GM12878 (cell line): ENCODE measurements at regions not wholly inside any gene's neighbourhood (a gene's known extent, or its start where the extent isn't known, plus 50 kb on each side); places are given as distances from the start of the nearest gene placed in this dataset.

Experiments used
- ATAC-seq: fragments of 200-7000 bp; cut with Tn5 transposase; 3 replicates; pipeline ENCODE4 v1.9.1; 2020; ENCODE audit warnings: mild to moderate bottlenecking, moderate library complexity
- BruUV-seq: library from RNA; stranded (reverse); fragments of 400-500 nt; replicated peaks from 2 replicates; lab custom pipeline; 2021; lab: Mats Ljungman, UMichigan
- CTCF ChIA-PET: fragments of 300-600 bp; sonication (Branson Sonifier 250); formaldehyde crosslinking; extraction: SDS; loops from one replicate; lab custom pipeline; 2021; ENCODE audit warnings: inconsistent platforms; lab: Yijun Ruan, JAX
- POLR2A ChIA-PET: fragments of 350-600 bp; formaldehyde crosslinking; extraction: SDS; loops from one replicate; lab custom pipeline; 2021; ENCODE audit warnings: inconsistent platforms; lab: Charles Lee
- RAD21 ChIA-PET: fragments of 300-600 bp; sonication (Branson Sonifier 250); formaldehyde crosslinking; loops from one replicate; lab custom pipeline; 2023; ENCODE audit warnings: antibody characterized with exemption; ENCODE audit not compliant: unreplicated experiment; lab: Charles Lee
- SMC1A ChIA-PET: fragments of 300-600 bp; sonication (Branson Sonifier 250); formaldehyde crosslinking; loops from one replicate; lab custom pipeline; 2023; ENCODE audit not compliant: unreplicated experiment, uncharacterized antibody; lab: Charles Lee
- DNase-seq: peaks from one replicate; pipeline ENCODE4 v3.0.0-alpha.2; 2011; ENCODE audit warnings: low read depth, low spot score
- FAIRE-seq: peaks from 3 replicates; lab custom pipeline; 2011; peaks lifted over from hg19 to GRCh38; lab: Jason Lieb, UNC
- H2AFZ ChIP-seq: 2 replicates; pipeline ENCODE4 v1.6.0; 2011; ENCODE audit warnings: low read depth, low read length, control low read depth; ENCODE audit not compliant: control insufficient read depth
- H3K27ac ChIP-seq: 2 replicates; pipeline ENCODE4 v1.5.1; 2011; ENCODE audit warnings: control low read depth; ENCODE audit not compliant: control insufficient read depth, insufficient read depth
- H3K27me3 ChIP-seq, 2 experiments: replicated peaks in 1 of 2; 2 replicates each; pipeline versions ENCODE4 v1.6.0 to v1.6.1; 2011; ENCODE audit warnings: low read length in 1 of 2; ENCODE audit not compliant: control insufficient read depth in 2 of 2, insufficient read depth in 2 of 2
- H3K36me3 ChIP-seq, 2 experiments: 2 replicates each; pipeline ENCODE4 v1.5.1; 2011; ENCODE audit warnings: low read length in 1 of 2; ENCODE audit not compliant: control insufficient read depth in 2 of 2, insufficient read depth in 2 of 2
- H3K4me1 ChIP-seq: 2 replicates; pipeline ENCODE4 v1.6.1; 2011; ENCODE audit warnings: mild to moderate bottlenecking, low read length, moderate library complexity, mixed read lengths; ENCODE audit not compliant: control insufficient read depth, insufficient read depth
- H3K4me2 ChIP-seq: 2 replicates; pipeline ENCODE4 v1.6.0; 2011; ENCODE audit warnings: control low read depth; ENCODE audit not compliant: control insufficient read depth, insufficient read depth
- H3K4me3 ChIP-seq: fragments of 200-600 bp; sonication (generic); 2 replicates; pipeline ENCODE4 v1.5.1; 2016
- H3K79me2 ChIP-seq: 2 replicates; pipeline ENCODE4 v1.6.0; 2011; ENCODE audit warnings: low read length; ENCODE audit not compliant: control insufficient read depth, insufficient read depth
- H3K9ac ChIP-seq: 2 replicates; pipeline ENCODE4 v1.8.0; 2011; ENCODE audit warnings: low read length, control low read depth, mixed read lengths; ENCODE audit not compliant: control insufficient read depth, insufficient read depth
- H3K9me3 ChIP-seq: replicated peaks from 3 replicates; pipeline ENCODE4 v1.5.1; 2011; ENCODE audit warnings: mild to moderate bottlenecking, low read length; ENCODE audit not compliant: control insufficient read depth, insufficient read depth
- H4K20me1 ChIP-seq: 2 replicates; pipeline ENCODE4 v1.6.0; 2011; ENCODE audit not compliant: control insufficient read depth, insufficient read depth
- FOS ChIP-seq: IDR thresholded peaks from 3 replicates; pipeline ENCODE4 v1.6.1; 2011; ENCODE audit warnings: borderline replicate concordance; ENCODE audit not compliant: insufficient read length; ENCODE audit errors: extremely low read depth
- IKZF2 ChIP-seq, 2 experiments: fragments of 450-650 bp; IDR thresholded peaks; 2 replicates each; pipeline ENCODE4 v1.6.1; 2017; ENCODE audit warnings: mild to moderate bottlenecking in 2 of 2, moderate library complexity in 2 of 2
- KAT2A ChIP-seq: conservative IDR thresholded peaks from 2 replicates; pipeline ENCODE4 v1.6.1; 2011; ENCODE audit warnings: low read depth, low read length; ENCODE audit not compliant: control insufficient read depth
- MTA2 ChIP-seq: fragments of 450-650 bp; IDR thresholded peaks from 2 replicates; pipeline ENCODE4 v1.6.1; 2016; ENCODE audit warnings: low read depth, mild to moderate bottlenecking, moderate library complexity
- NR2F1 ChIP-seq: fragments of 450-650 bp; conservative IDR thresholded peaks from 2 replicates; pipeline ENCODE4 v1.6.1; 2017; ENCODE audit warnings: mild to moderate bottlenecking
- POLR2AphosphoS5 ChIP-seq: IDR thresholded peaks from 2 replicates; pipeline ENCODE4 v1.6.1; 2011; ENCODE audit warnings: mild to moderate bottlenecking, low read length, inconsistent platforms
- RB1 ChIP-seq: fragments of 450-650 bp; formaldehyde crosslinking; IDR thresholded peaks from 2 replicates; pipeline ENCODE4 v1.6.1; 2017; ENCODE audit warnings: mild to moderate bottlenecking, borderline replicate concordance
- REST ChIP-seq: IDR thresholded peaks from 2 replicates; pipeline ENCODE4 v1.6.1; 2012; ENCODE audit warnings: mild to moderate bottlenecking, low read depth, low read length
- SP1 ChIP-seq: IDR thresholded peaks from one replicate; pipeline ENCODE4 v1.6.1; 2011; ENCODE audit warnings: low read depth, low read length
- SUPT20H ChIP-seq: IDR thresholded peaks from 2 replicates; pipeline ENCODE4 v1.6.1; 2011; ENCODE audit warnings: low read depth, mild to moderate bottlenecking, low read length, moderate library complexity, borderline replicate concordance; ENCODE audit not compliant: control insufficient read depth
- WGBS: methylation state at CpG from one replicate; pipeline ENCODE4 v1.1.6; 2016; ENCODE audit warnings: low lambda C conversion rate; ENCODE audit not compliant: insufficient replicate concordance, insufficient coverage; ENCODE audit errors: missing lambda C conversion rate; 5-methylcytosine and 5-hydroxymethylcytosine counted together
- in situ Hi-C: fragments of 300-500 bp; cut with MboI; formaldehyde crosslinking; loops from 9 replicates; pipeline ENCODE4 v1.14.3; 2018; ENCODE audit warnings: mixed read lengths
- intact Hi-C: fragments of 100-400 bp; cut with micrococcal nuclease; formaldehyde crosslinking; loops from one replicate; pipeline ENCODE4 v1.14.2; 2022; ENCODE audit not compliant: unreplicated experiment
- TF ChIP-seq, protein P1 (sequence below): fragments of 450-650 bp; IDR thresholded peaks from 2 replicates; pipeline ENCODE4 v1.6.1; 2016; ENCODE audit warnings: mild to moderate bottlenecking
- TF ChIP-seq, protein P2 (sequence below): fragments of 450-650 bp; conservative IDR thresholded peaks from 2 replicates; pipeline ENCODE4 v1.6.1; 2017; ENCODE audit warnings: mild to moderate bottlenecking, moderate library complexity
- TF ChIP-seq, protein P3 (sequence below): fragments of 150-350 bp; IDR thresholded peaks from 2 replicates; pipeline ENCODE4 v1.6.1; 2016; ENCODE audit warnings: low read depth, low read length

DNA sequence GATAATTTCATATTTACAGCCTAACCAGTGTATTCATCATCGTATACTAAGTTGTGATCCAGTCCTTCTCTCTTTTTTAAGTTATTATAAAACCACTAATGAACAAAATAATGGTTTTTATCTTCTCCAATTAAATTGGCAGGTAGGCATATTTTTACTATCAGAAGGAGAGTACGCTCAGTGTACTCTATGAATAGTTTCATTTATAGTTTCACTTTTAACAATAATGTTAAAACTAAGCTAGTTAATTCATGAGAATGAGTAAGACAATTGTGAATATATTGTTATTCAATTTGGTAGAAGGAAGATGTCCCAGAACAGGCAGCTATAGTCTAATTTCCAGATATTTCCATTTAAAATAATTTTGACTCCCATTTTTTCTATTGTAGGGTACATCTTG lies 277.1 kb downstream of the RASSF9 start:
- ChIA-PET SMC1A (interaction anchor here (0.7 to 1.7 kb wide), 8 partner anchors 9 to 643 kb away, joined by 3 to 12 read pairs (median 3); no protein-coding TSS in a partner anchor), RAD21 (interaction anchor here (0.9 to 1.4 kb wide), 3 partner anchors 16 to 308 kb away, joined by 3 to 4 read pairs (median 3); no protein-coding TSS in a partner anchor), POLR2A (no interaction called here), CTCF (interaction anchor here (0.9 to 2.0 kb wide), 4 partner anchors 9 to 308 kb away, joined by 3 to 7 read pairs (median 3); no protein-coding TSS in a partner anchor)
- BruUV-seq, result no TSS peak
- 17% methylated on average over 2 of the region's 2 CpGs for WGBS
- H3K79me2 ChIP-seq, result no peaks in the 10 kb centered on the region
- in situ Hi-C loops (no loop called here), intact Hi-C loops (no loop called here)
- H3K27ac ChIP-seq, result no peak overlapping the region
- no peaks in the 10 kb centered on the region for H3K27me3 ChIP-seq
- ATAC-seq (no peak), DNase-seq (no peak), FAIRE-seq (no peak)
- H2AFZ ChIP-seq, result no peak overlapping the region
- H3K4me3 ChIP-seq, result no peak overlapping the region
- no peak overlapping the region for H3K4me2 ChIP-seq
- H3K9ac ChIP-seq, result no peak overlapping the region
- H4K20me1 ChIP-seq, result no peaks in the 10 kb centered on the region
- no peaks in the 10 kb centered on the region for H3K36me3 ChIP-seq
- no peaks in the 10 kb centered on the region for H3K4me1 ChIP-seq
- H3K9me3 ChIP-seq, result no peaks in the 10 kb centered on the region
- TF ChIP-seq, protein P1, sequence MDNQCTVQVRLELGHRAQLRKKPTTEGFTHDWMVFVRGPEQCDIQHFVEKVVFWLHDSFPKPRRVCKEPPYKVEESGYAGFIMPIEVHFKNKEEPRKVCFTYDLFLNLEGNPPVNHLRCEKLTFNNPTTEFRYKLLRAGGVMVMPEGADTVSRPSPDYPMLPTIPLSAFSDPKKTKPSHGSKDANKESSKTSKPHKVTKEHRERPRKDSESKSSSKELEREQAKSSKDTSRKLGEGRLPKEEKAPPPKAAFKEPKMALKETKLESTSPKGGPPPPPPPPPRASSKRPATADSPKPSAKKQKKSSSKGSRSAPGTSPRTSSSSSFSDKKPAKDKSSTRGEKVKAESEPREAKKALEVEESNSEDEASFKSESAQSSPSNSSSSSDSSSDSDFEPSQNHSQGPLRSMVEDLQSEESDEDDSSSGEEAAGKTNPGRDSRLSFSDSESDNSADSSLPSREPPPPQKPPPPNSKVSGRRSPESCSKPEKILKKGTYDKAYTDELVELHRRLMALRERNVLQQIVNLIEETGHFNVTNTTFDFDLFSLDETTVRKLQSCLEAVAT, result no peak
- TF ChIP-seq POLR2AphosphoS5 (no peak), IKZF2 (IDR thresholded peaks at IDR 0.05) (no peak), RB1 (no peak), NR2F1 (no peak), MTA2 (no peak), SUPT20H (no peak), FOS (no peak), SP1 (no peak), KAT2A (no peak), REST (no peak)
- TF ChIP-seq, protein P2, sequence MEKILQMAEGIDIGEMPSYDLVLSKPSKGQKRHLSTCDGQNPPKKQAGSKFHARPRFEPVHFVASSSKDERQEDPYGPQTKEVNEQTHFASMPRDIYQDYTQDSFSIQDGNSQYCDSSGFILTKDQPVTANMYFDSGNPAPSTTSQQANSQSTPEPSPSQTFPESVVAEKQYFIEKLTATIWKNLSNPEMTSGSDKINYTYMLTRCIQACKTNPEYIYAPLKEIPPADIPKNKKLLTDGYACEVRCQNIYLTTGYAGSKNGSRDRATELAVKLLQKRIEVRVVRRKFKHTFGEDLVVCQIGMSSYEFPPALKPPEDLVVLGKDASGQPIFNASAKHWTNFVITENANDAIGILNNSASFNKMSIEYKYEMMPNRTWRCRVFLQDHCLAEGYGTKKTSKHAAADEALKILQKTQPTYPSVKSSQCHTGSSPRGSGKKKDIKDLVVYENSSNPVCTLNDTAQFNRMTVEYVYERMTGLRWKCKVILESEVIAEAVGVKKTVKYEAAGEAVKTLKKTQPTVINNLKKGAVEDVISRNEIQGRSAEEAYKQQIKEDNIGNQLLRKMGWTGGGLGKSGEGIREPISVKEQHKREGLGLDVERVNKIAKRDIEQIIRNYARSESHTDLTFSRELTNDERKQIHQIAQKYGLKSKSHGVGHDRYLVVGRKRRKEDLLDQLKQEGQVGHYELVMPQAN, result no peak
- TF ChIP-seq, protein P3, sequence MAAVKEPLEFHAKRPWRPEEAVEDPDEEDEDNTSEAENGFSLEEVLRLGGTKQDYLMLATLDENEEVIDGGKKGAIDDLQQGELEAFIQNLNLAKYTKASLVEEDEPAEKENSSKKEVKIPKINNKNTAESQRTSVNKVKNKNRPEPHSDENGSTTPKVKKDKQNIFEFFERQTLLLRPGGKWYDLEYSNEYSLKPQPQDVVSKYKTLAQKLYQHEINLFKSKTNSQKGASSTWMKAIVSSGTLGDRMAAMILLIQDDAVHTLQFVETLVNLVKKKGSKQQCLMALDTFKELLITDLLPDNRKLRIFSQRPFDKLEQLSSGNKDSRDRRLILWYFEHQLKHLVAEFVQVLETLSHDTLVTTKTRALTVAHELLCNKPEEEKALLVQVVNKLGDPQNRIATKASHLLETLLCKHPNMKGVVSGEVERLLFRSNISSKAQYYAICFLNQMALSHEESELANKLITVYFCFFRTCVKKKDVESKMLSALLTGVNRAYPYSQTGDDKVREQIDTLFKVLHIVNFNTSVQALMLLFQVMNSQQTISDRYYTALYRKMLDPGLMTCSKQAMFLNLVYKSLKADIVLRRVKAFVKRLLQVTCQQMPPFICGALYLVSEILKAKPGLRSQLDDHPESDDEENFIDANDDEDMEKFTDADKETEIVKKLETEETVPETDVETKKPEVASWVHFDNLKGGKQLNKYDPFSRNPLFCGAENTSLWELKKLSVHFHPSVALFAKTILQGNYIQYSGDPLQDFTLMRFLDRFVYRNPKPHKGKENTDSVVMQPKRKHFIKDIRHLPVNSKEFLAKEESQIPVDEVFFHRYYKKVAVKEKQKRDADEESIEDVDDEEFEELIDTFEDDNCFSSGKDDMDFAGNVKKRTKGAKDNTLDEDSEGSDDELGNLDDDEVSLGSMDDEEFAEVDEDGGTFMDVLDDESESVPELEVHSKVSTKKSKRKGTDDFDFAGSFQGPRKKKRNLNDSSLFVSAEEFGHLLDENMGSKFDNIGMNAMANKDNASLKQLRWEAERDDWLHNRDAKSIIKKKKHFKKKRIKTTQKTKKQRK, result no peak
